ENCODE measurements at regions not wholly inside any gene's neighbourhood (a gene's known extent, or its start where the extent isn't known, plus 50 kb on each side); places are given as distances from the start of the nearest gene placed in this dataset.

- DNase-seq (no peak), ATAC-seq (peak; percentile 6)
- intact Hi-C loops (cut with DNase I, micrococcal nuclease), result no loop called here
- no peaks in the 10 kb centered on the region for H3K9me3 ChIP-seq
- TF ChIP-seq CTCF (IDR thresholded peaks at IDR 0.05), result no peak
- H3K4me1 ChIP-seq (ENCODE audit: low read depth), result peaks cover 9% of the 10 kb centered on the region
- H3K4me3 ChIP-seq, result no peak overlapping the region
- no peaks in the 10 kb centered on the region for H3K36me3 ChIP-seq (ENCODE audit: low read depth)
These were observed 280.2 kb downstream of the ADGB start for GRCh38 chr6:146878952-146879340.

- ATAC-seq (no peak), DNase-seq (no peak)
- intact Hi-C loops (cut with DNase I, micrococcal nuclease), result no loop called here
- Histone ChIP-seq H3K9me3 (no peaks in the 10 kb centered on the region), H3K4me3 (no peak overlapping the region), H3K36me3 (ENCODE audit: low read depth) (no peaks in the 10 kb centered on the region), H3K4me1 (ENCODE audit: low read depth) (peaks cover 14% of the 10 kb centered on the region)
- TF ChIP-seq CTCF (IDR thresholded peaks at IDR 0.05), result no peak
These were observed 280.8 kb downstream of the ADGB start for GRCh38 chr6:146879406-146880117.

GRCh38 chr6:146881228-146882181 lies 282.7 kb downstream of the ADGB start:
- Histone ChIP-seq H3K4me3 (no peak overlapping the region), H3K4me1 (ENCODE audit: low read depth) (peaks cover 21% of the 10 kb centered on the region), H3K36me3 (ENCODE audit: low read depth) (no peaks in the 10 kb centered on the region), H3K9me3 (no peaks in the 10 kb centered on the region)
- no peak for TF ChIP-seq CTCF (IDR thresholded peaks at IDR 0.05)
- no peak for DNase-seq
- ATAC-seq, result peak; percentile 31
- intact Hi-C loops (cut with DNase I, micrococcal nuclease), result no loop called here

GRCh38 chr6:146883640-146884531 lies 285.1 kb downstream of the ADGB start:
- H3K4me3 ChIP-seq, result no peak overlapping the region
- no peaks in the 10 kb centered on the region for H3K36me3 ChIP-seq (ENCODE audit: low read depth)
- no peaks in the 10 kb centered on the region for H3K9me3 ChIP-seq
- DNase-seq (peak in 1 of 3 donors; percentile 43), ATAC-seq (peak; percentile 60)
- intact Hi-C loops (cut with DNase I, micrococcal nuclease), result no loop called here
- no peak for TF ChIP-seq CTCF (IDR thresholded peaks at IDR 0.05)
- peaks cover 13% of the 10 kb centered on the region for H3K4me1 ChIP-seq (ENCODE audit: low read depth)

- TF ChIP-seq CTCF (IDR thresholded peaks at IDR 0.05), result no peak
- Histone ChIP-seq H3K4me1 (ENCODE audit: low read depth) (peaks cover 12% of the 10 kb centered on the region), H3K4me3 (no peak overlapping the region), H3K36me3 (ENCODE audit: low read depth) (no peaks in the 10 kb centered on the region), H3K9me3 (no peaks in the 10 kb centered on the region)
- DNase-seq, result peak in 1 of 3 donors; percentile 20
- ATAC-seq, result peak; percentile 87
- intact Hi-C loops (cut with DNase I, micrococcal nuclease), result no loop called here
These were observed 286.0 kb downstream of the ADGB start for GRCh38 chr6:146884728-146885127.
